Panc1 (cell line): ENCODE measurements at regions not wholly inside any gene's neighbourhood (a gene's known extent, or its start where the extent isn't known, plus 50 kb on each side); places are given as distances from the start of the nearest gene placed in this dataset.

Experiments
- ATAC-seq: fragments of 200-7000 bp; cut with Tn5 transposase; 2 replicates; pipeline ENCODE4 v1.9.1; 2020; ENCODE audit warnings: mild to moderate bottlenecking, moderate library complexity
- BruUV-seq: library from RNA; stranded (reverse); fragments of 400-500 nt; replicated peaks from 2 replicates; lab custom pipeline; 2021; lab: Mats Ljungman, UMichigan
- CTCF ChIA-PET: fragments of 300-600 bp; sonication (Branson Sonifier 250); formaldehyde crosslinking; loops from one replicate; lab custom pipeline; 2022; ENCODE audit warnings: antibody characterized with exemption; lab: Charles Lee
- POLR2A ChIA-PET: fragments of 300-600 bp; sonication (Branson Sonifier 250); formaldehyde crosslinking; loops from one replicate; lab custom pipeline; 2022; ENCODE audit warnings: antibody characterized with exemption; lab: Charles Lee
- DNase-seq: peaks from one replicate; pipeline ENCODE4 v3.0.0-alpha.2; 2010; ENCODE audit warnings: low read depth, low spot score
- H3K27ac ChIP-seq: 2 replicates; pipeline ENCODE4 v1.5.1; 2011; ENCODE audit warnings: mild to moderate bottlenecking, low read length, inconsistent platforms
- H3K27me3 ChIP-seq: fragments of 200-500 bp; sonication (Bioruptor generic); 2 replicates; pipeline ENCODE4 v1.6.0; 2014; ENCODE audit warnings: low read length, inconsistent platforms; ENCODE audit not compliant: control insufficient read depth, insufficient read depth
- H3K36me3 ChIP-seq: fragments of 200-500 bp; sonication (Bioruptor generic); 2 replicates; pipeline ENCODE4 v1.5.1; 2014; ENCODE audit warnings: inconsistent platforms, mild to moderate bottlenecking, low read length, moderate library complexity; ENCODE audit not compliant: control insufficient read depth, insufficient read depth
- H3K4me1 ChIP-seq: 2 replicates; pipeline ENCODE4 v1.5.1; 2011; ENCODE audit warnings: inconsistent platforms, mild to moderate bottlenecking, low read length, moderate library complexity; ENCODE audit not compliant: control insufficient read depth, insufficient read depth
- H3K4me3 ChIP-seq, 2 experiments: 2 replicates each; pipeline ENCODE4 v1.5.1; 2011 to 2012; ENCODE audit warnings: low read depth in 2 of 2, low read length in 2 of 2, mild to moderate bottlenecking in 2 of 2, inconsistent platforms in 1 of 2, moderate library complexity in 1 of 2
- H3K9me3 ChIP-seq: fragments of 200-500 bp; sonication (Bioruptor generic); 2 replicates; pipeline ENCODE4 v1.5.1; 2014; ENCODE audit warnings: low read depth, mild to moderate bottlenecking, inconsistent platforms, low read length, moderate library complexity; ENCODE audit not compliant: control insufficient read depth, insufficient read depth
- CTCF ChIP-seq: fragments of 450-650 bp; IDR thresholded peaks from 2 replicates; pipeline ENCODE4 v1.5.1; 2017; ENCODE audit warnings: mild to moderate bottlenecking
- POLR2AphosphoS5 ChIP-seq: IDR thresholded peaks from 2 replicates; pipeline ENCODE4 v1.6.1; 2012; ENCODE audit warnings: mild to moderate bottlenecking, low read depth, low read length, moderate library complexity
- REST ChIP-seq, 2 experiments: IDR thresholded peaks; 2 replicates each; pipeline ENCODE4 v1.6.1; 2011 to 2012; ENCODE audit warnings: low read depth in 2 of 2, control low read depth in 1 of 2, low read length in 1 of 2, mild to moderate bottlenecking in 1 of 2, moderate library complexity in 1 of 2; ENCODE audit not compliant: insufficient read depth in 1 of 2
- SIN3A ChIP-seq: IDR thresholded peaks from 2 replicates; pipeline ENCODE4 v1.6.1; 2012; ENCODE audit warnings: low read depth, mild to moderate bottlenecking, low read length, moderate library complexity, borderline replicate concordance; ENCODE audit not compliant: insufficient read depth
- TCF7L2 ChIP-seq: IDR thresholded peaks from 2 replicates; pipeline ENCODE4 v1.6.1; 2011; ENCODE audit warnings: mild to moderate bottlenecking, low read depth, low read length, inconsistent platforms
- in situ Hi-C: cut with HindIII; loops from 2 replicates; pipeline ENCODE4 v1.10.0; 2016; ENCODE audit warnings: low sequenced_read_pairs, low pct_unique_long_range_greater_than_20kb
- intact Hi-C: fragments of 100-400 bp; cut with micrococcal nuclease; formaldehyde crosslinking; loops from one replicate; pipeline ENCODE4 v1.10.0; 2022; ENCODE audit not compliant: unreplicated experiment

DNA sequence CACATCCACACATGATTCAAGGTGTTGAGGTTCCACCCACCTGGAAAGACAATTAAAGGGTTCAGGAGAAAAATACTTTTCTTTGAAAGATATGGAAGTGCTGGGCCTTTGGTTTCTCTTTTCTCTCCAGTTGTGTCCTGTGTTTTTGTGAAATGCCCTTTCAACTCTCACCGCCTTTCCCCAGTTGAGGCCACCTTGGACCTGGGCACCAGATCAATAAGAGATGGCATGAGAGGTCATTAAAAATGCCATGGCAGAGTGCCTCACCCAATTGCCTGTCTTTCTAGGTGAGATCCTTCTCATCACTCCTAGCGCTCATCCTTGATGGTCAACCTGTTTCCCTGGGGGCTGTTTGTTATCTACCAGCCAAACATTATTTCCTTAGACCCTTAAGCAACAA, 453.9 kb downstream of the TSN start:
- no TSS peak for BruUV-seq
- ChIA-PET POLR2A (no interaction called here), CTCF (no interaction called here)
- TF ChIP-seq SIN3A (no peak), REST (IDR thresholded peaks at IDR 0.05; ENCODE audit: insufficient read depth in 1 of 2, low read depth in 2 of 2, low read length in 1 of 2) (no peak), POLR2AphosphoS5 (no peak), TCF7L2 (no peak), CTCF (no peak)
- Histone ChIP-seq H3K9me3 (no peaks in the 10 kb centered on the region), H3K27ac (no peak overlapping the region), H3K27me3 (no peaks in the 10 kb centered on the region), H3K36me3 (no peaks in the 10 kb centered on the region), H3K4me1 (no peaks in the 10 kb centered on the region), H3K4me3 (no peak overlapping the region)
- in situ Hi-C loops, result no loop called here
- no peak for DNase-seq
- intact Hi-C loops, result no loop called here
- no peak for ATAC-seq

- no TSS peak for BruUV-seq
- no peaks in the 10 kb centered on the region for H3K9me3 ChIP-seq
- H3K27me3 ChIP-seq, result no peaks in the 10 kb centered on the region
- ChIA-PET CTCF (no interaction called here), POLR2A (no interaction called here)
- in situ Hi-C loops (no loop called here), intact Hi-C loops (no loop called here)
- no peak overlapping the region for H3K4me3 ChIP-seq
- H3K36me3 ChIP-seq, result no peaks in the 10 kb centered on the region
- ATAC-seq (no peak), DNase-seq (no peak)
- TF ChIP-seq POLR2AphosphoS5 (no peak), SIN3A (no peak), CTCF (no peak), TCF7L2 (no peak), REST (IDR thresholded peaks at IDR 0.05; ENCODE audit: insufficient read depth in 1 of 2, low read depth in 2 of 2, low read length in 1 of 2) (no peak)
- H3K4me1 ChIP-seq, result no peaks in the 10 kb centered on the region
- no peak overlapping the region for H3K27ac ChIP-seq
These were observed 454.6 kb downstream of the TSN start for GRCh38 chr2:122210065-122210464.
